ENCODE measurements at regions not wholly inside any gene's neighbourhood (a gene's known extent, or its start where the extent isn't known, plus 50 kb on each side); places are given as distances from the start of the nearest gene placed in this dataset.

DNA sequence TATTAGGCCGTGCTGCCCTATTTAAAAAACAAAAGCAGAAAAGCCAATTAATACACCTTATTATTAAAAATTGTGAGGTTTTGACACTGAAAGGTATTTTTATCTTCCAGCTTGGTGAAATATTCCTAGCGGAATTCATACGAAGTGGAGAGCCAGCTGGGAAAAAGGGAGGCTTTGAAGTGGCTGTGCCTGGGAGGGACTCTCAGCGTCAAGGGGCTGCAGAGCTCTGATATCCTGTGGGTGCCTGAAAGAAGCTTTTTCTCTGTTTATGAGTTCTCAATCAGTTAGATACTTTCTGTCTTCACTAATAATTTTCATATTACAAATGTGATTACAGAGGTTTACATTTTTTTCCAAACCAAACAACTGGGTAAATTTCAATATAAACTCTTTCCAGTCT is 140.2 kb upstream of the MIR17HG start:
- Histone ChIP-seq H3K9ac (ENCODE audit: low read depth in 1 of 2, low read length in 2 of 2) (no peak overlapping the region), H3K9me3 (ENCODE audit: control insufficient read depth in 1 of 2, low read length in 2 of 2) (no peaks in the 10 kb centered on the region), H3K4me3 (ENCODE audit: low read depth in 1 of 2, low read length in 2 of 2) (no peak overlapping the region), H3K4me1 (ENCODE audit: control insufficient read depth in 1 of 2, insufficient read depth in 2 of 2, low read length in 2 of 2) (no peaks in the 10 kb centered on the region), H3K27ac (ENCODE audit: low read depth, low read length) (no peak overlapping the region), H3K36me3 (ENCODE audit: control insufficient read depth in 1 of 2, insufficient read depth in 2 of 2, low read length in 2 of 2) (no peaks in the 10 kb centered on the region), H3K27me3 (ENCODE audit: control insufficient read depth in 1 of 2, insufficient read depth in 2 of 2, low read length in 2 of 2) (no peaks in the 10 kb centered on the region)

GRCh38 chr13:91211510-91211909 is 136.0 kb upstream of the MIR17HG start:
- Histone ChIP-seq H3K27me3 (ENCODE audit: control insufficient read depth in 1 of 2, insufficient read depth in 2 of 2, low read length in 2 of 2) (no peaks in the 10 kb centered on the region), H3K27ac (ENCODE audit: low read depth, low read length) (no peak overlapping the region), H3K4me1 (ENCODE audit: control insufficient read depth in 1 of 2, insufficient read depth in 2 of 2, low read length in 2 of 2) (no peaks in the 10 kb centered on the region), H3K9me3 (ENCODE audit: control insufficient read depth in 1 of 2, low read length in 2 of 2) (no peaks in the 10 kb centered on the region), H3K4me3 (ENCODE audit: low read depth in 1 of 2, low read length in 2 of 2) (no peak overlapping the region), H3K9ac (ENCODE audit: low read depth in 1 of 2, low read length in 2 of 2) (no peak overlapping the region), H3K36me3 (ENCODE audit: control insufficient read depth in 1 of 2, insufficient read depth in 2 of 2, low read length in 2 of 2) (no peaks in the 10 kb centered on the region)

DNA sequence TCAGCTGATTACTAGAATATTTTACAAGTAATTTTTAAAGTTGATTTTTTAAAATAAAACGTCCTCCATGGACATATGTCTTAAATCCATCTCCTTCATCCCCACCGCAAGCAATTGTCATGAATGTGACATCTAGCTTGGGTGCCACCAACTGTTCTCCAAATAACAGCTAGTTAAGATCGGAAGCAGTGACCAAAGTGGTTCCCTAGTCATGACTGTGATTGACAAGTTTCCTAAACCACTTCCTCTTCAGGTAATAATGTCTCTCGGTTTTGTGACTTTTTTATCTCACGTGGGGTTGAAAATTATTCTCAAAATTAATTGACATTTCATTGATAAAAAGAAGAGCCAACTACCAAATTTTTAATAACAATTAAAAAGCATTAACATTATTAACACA is 135.3 kb upstream of the MIR17HG start:
- Histone ChIP-seq H3K9ac (ENCODE audit: low read depth in 1 of 2, low read length in 2 of 2) (no peak overlapping the region), H3K9me3 (ENCODE audit: control insufficient read depth in 1 of 2, low read length in 2 of 2) (no peaks in the 10 kb centered on the region), H3K27ac (ENCODE audit: low read depth, low read length) (no peak overlapping the region), H3K36me3 (ENCODE audit: control insufficient read depth in 1 of 2, insufficient read depth in 2 of 2, low read length in 2 of 2) (no peaks in the 10 kb centered on the region), H3K27me3 (ENCODE audit: control insufficient read depth in 1 of 2, insufficient read depth in 2 of 2, low read length in 2 of 2) (no peaks in the 10 kb centered on the region), H3K4me1 (ENCODE audit: control insufficient read depth in 1 of 2, insufficient read depth in 2 of 2, low read length in 2 of 2) (no peaks in the 10 kb centered on the region), H3K4me3 (ENCODE audit: low read depth in 1 of 2, low read length in 2 of 2) (no peak overlapping the region)

DNA sequence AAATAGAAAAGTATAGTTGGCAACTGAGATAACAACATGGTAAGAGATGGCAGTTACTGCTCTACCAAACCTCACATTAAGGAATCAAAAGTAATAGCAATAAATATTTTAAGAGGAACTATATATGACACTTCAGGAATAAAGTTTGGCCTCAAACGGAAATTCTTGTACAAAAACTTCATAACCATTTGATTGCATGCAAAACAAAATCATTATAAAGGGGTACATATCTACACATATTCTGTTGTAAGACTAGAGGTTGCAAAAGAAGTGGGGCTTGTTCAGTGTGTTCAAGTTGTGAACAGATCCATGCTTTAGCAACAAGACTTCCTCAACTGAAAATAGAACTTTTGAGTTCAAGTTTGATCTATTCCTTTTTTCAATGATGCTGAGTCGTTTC is 133.5 kb upstream of the MIR17HG start:
- H3K27me3 ChIP-seq (ENCODE audit: control insufficient read depth in 1 of 2, insufficient read depth in 2 of 2, low read length in 2 of 2): no peaks in the 10 kb centered on the region
- H3K4me1 ChIP-seq (ENCODE audit: control insufficient read depth in 1 of 2, insufficient read depth in 2 of 2, low read length in 2 of 2): no peaks in the 10 kb centered on the region
- H3K9ac ChIP-seq (ENCODE audit: low read depth in 1 of 2, low read length in 2 of 2): no peak overlapping the region
- H3K9me3 ChIP-seq (ENCODE audit: control insufficient read depth in 1 of 2, low read length in 2 of 2): no peaks in the 10 kb centered on the region
- no peak overlapping the region for H3K27ac ChIP-seq (ENCODE audit: low read depth, low read length)
- H3K4me3 ChIP-seq (ENCODE audit: low read depth in 1 of 2, low read length in 2 of 2): no peak overlapping the region
- H3K36me3 ChIP-seq (ENCODE audit: control insufficient read depth in 1 of 2, insufficient read depth in 2 of 2, low read length in 2 of 2): no peaks in the 10 kb centered on the region

DNA sequence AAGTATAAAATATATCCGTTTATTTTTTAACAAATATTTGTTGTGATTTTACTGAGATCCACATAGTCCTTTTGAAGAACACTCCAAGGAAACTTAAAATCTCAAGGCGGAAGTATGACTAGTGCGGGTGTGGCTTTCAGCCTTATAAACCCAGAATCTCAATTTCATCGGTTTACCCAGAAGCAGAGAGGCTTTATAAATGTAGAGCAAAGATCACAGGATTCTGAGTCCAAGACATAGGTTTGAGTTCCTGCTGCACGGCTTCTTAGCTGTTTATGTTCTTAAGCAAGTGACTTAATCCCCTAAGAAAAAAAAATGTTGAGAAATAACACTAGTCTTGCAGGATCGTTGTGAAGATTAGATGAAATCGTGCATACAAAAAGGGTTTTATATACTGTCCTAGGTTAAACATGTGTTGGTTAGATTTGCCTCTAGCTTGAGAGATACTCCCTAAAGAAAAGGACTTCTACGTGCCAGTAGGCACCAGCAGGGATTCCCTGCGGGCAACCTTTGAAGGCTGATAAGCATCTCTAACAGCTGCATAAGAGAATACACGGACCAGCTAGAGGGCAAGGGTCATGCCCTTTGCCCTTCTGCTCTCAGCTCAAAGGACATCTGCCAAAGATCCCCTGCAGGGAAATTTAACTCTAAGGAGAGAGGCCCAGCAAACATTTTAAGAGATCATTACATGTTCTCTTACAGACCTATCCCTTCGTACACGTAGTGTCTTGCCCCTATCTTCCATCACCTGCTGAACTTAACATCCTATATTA is 130.4 kb upstream of the MIR17HG start:
- Histone ChIP-seq H3K9ac (ENCODE audit: low read depth in 1 of 2, low read length in 2 of 2) (no peak overlapping the region), H3K27ac (ENCODE audit: low read depth, low read length) (no peak overlapping the region), H3K27me3 (ENCODE audit: control insufficient read depth in 1 of 2, insufficient read depth in 2 of 2, low read length in 2 of 2) (no peaks in the 10 kb centered on the region), H3K9me3 (ENCODE audit: control insufficient read depth in 1 of 2, low read length in 2 of 2) (no peaks in the 10 kb centered on the region), H3K4me1 (ENCODE audit: control insufficient read depth in 1 of 2, insufficient read depth in 2 of 2, low read length in 2 of 2) (no peaks in the 10 kb centered on the region), H3K4me3 (ENCODE audit: low read depth in 1 of 2, low read length in 2 of 2) (no peak overlapping the region), H3K36me3 (ENCODE audit: control insufficient read depth in 1 of 2, insufficient read depth in 2 of 2, low read length in 2 of 2) (no peaks in the 10 kb centered on the region)

DNA sequence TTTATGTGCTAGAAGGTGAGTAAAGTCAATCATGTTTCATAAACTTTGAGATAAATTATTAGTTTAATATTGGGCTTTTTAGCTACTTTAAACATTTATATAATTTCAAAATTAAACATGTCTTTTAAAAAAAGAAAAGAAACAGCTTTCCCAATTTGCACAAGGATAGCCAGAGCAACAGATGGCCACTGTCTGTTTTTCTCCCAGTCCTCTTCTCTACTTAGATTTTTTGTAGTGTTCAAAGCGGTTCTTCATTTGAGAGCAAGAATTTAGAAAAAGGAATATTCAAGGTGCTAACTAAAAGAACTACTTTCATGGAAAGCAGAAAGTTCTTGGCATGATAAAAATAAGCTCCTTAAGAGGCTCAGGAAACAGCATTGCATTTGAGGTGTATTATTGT is 128.3 kb upstream of the MIR17HG start:
- H3K4me3 ChIP-seq (ENCODE audit: low read depth in 1 of 2, low read length in 2 of 2): no peak overlapping the region
- H3K27me3 ChIP-seq (ENCODE audit: control insufficient read depth in 1 of 2, insufficient read depth in 2 of 2, low read length in 2 of 2): no peaks in the 10 kb centered on the region
- H3K36me3 ChIP-seq (ENCODE audit: control insufficient read depth in 1 of 2, insufficient read depth in 2 of 2, low read length in 2 of 2): no peaks in the 10 kb centered on the region
- no peak overlapping the region for H3K27ac ChIP-seq (ENCODE audit: low read depth, low read length)
- no peaks in the 10 kb centered on the region for H3K9me3 ChIP-seq (ENCODE audit: control insufficient read depth in 1 of 2, low read length in 2 of 2)
- H3K9ac ChIP-seq (ENCODE audit: low read depth in 1 of 2, low read length in 2 of 2): no peak overlapping the region
- H3K4me1 ChIP-seq (ENCODE audit: control insufficient read depth in 1 of 2, insufficient read depth in 2 of 2, low read length in 2 of 2): no peaks in the 10 kb centered on the region

GRCh38 chr13:91220872-91221271 is 126.6 kb upstream of the MIR17HG start:
- Histone ChIP-seq H3K27ac (ENCODE audit: low read depth, low read length) (no peak overlapping the region), H3K27me3 (ENCODE audit: control insufficient read depth in 1 of 2, insufficient read depth in 2 of 2, low read length in 2 of 2) (no peaks in the 10 kb centered on the region), H3K4me3 (ENCODE audit: low read depth in 1 of 2, low read length in 2 of 2) (no peak overlapping the region), H3K36me3 (ENCODE audit: control insufficient read depth in 1 of 2, insufficient read depth in 2 of 2, low read length in 2 of 2) (no peaks in the 10 kb centered on the region), H3K9ac (ENCODE audit: low read depth in 1 of 2, low read length in 2 of 2) (no peak overlapping the region), H3K9me3 (ENCODE audit: control insufficient read depth in 1 of 2, low read length in 2 of 2) (no peaks in the 10 kb centered on the region), H3K4me1 (ENCODE audit: control insufficient read depth in 1 of 2, insufficient read depth in 2 of 2, low read length in 2 of 2) (no peaks in the 10 kb centered on the region)

DNA sequence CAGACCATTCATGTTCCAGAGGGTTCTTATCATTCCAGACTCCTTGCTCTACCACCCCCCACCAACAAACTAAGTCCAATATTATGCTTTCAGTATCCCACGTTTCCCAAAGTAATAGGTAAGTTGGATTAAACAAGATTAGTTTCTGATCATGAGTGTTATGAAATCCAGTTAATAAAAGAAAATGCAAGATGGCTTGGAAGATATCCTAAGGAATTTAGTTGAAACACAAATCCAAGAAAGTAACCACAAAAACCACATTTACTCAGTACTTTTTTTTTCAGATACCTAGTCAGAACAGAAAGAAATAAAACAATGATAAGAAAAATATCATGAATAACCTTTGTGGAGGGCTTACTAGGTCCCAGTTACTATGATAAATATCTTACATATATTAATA is 119.4 kb upstream of the MIR17HG start:
- H3K9ac ChIP-seq (ENCODE audit: low read depth in 1 of 2, low read length in 2 of 2): no peak overlapping the region
- no peak overlapping the region for H3K4me3 ChIP-seq (ENCODE audit: low read depth in 1 of 2, low read length in 2 of 2)

DNA sequence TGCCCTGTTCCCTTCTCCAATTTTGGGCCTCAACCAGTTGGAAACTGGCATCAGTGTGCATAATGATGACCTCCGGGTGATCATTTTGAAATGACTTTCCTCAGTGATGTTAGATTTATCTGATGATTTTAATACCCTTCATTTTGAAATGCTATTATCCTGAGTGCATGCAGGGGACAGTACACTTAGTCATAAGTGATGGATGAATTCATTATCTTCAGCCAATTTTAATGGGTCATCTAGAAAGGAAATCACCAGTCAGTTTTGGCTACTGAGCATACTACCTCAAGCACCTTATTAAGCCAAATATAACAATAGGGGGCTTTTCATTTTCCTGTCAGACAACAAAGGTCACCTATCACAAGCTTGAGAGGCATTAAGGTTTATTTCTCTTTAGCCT is 118.5 kb upstream of the MIR17HG start:
- Histone ChIP-seq H3K4me1 (ENCODE audit: control insufficient read depth in 1 of 2, insufficient read depth in 2 of 2, low read length in 2 of 2) (no peaks in the 10 kb centered on the region), H3K9ac (ENCODE audit: low read depth in 1 of 2, low read length in 2 of 2) (no peak overlapping the region), H3K9me3 (ENCODE audit: control insufficient read depth in 1 of 2, low read length in 2 of 2) (no peaks in the 10 kb centered on the region), H3K4me3 (ENCODE audit: low read depth in 1 of 2, low read length in 2 of 2) (no peak overlapping the region), H3K27me3 (ENCODE audit: control insufficient read depth in 1 of 2, insufficient read depth in 2 of 2, low read length in 2 of 2) (no peaks in the 10 kb centered on the region), H3K27ac (ENCODE audit: low read depth, low read length) (no peak overlapping the region), H3K36me3 (ENCODE audit: control insufficient read depth in 1 of 2, insufficient read depth in 2 of 2, low read length in 2 of 2) (no peaks in the 10 kb centered on the region)

More for the DNA sequence above, 119.4 kb upstream of the MIR17HG start:
- no peak overlapping the region for H3K27ac ChIP-seq (ENCODE audit: low read depth, low read length)
- no peaks in the 10 kb centered on the region for H3K27me3 ChIP-seq (ENCODE audit: control insufficient read depth in 1 of 2, insufficient read depth in 2 of 2, low read length in 2 of 2)
- H3K4me1 ChIP-seq (ENCODE audit: control insufficient read depth in 1 of 2, insufficient read depth in 2 of 2, low read length in 2 of 2): no peaks in the 10 kb centered on the region
- no peaks in the 10 kb centered on the region for H3K9me3 ChIP-seq (ENCODE audit: control insufficient read depth in 1 of 2, low read length in 2 of 2)
- no peaks in the 10 kb centered on the region for H3K36me3 ChIP-seq (ENCODE audit: control insufficient read depth in 1 of 2, insufficient read depth in 2 of 2, low read length in 2 of 2)

DNA sequence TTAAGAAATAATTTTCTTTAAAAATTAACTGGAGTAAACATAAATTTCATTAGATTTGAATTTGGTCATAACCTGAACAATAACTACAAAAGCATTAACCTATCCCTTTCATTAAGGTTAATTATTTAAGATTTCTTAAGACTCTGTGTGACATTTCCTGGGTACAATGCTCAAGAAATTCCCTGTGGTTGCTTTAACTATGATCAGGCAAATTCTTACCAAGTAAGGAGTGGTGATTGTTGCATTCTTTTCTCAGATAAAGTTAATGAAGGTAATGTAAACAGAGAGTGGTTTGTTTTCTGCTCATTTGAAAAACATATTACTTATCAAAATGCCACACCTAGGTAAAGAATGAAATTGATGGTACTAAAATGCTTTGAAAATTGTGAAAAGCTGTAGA is 114.8 kb upstream of the MIR17HG start:
- no peak overlapping the region for H3K4me3 ChIP-seq (ENCODE audit: low read depth in 1 of 2, low read length in 2 of 2)
- no peaks in the 10 kb centered on the region for H3K36me3 ChIP-seq (ENCODE audit: control insufficient read depth in 1 of 2, insufficient read depth in 2 of 2, low read length in 2 of 2)
- no peaks in the 10 kb centered on the region for H3K9me3 ChIP-seq (ENCODE audit: control insufficient read depth in 1 of 2, low read length in 2 of 2)
- H3K4me1 ChIP-seq (ENCODE audit: control insufficient read depth in 1 of 2, insufficient read depth in 2 of 2, low read length in 2 of 2): no peaks in the 10 kb centered on the region
- no peak overlapping the region for H3K9ac ChIP-seq (ENCODE audit: low read depth in 1 of 2, low read length in 2 of 2)
- no peak overlapping the region for H3K27ac ChIP-seq (ENCODE audit: low read depth, low read length)
- no peaks in the 10 kb centered on the region for H3K27me3 ChIP-seq (ENCODE audit: control insufficient read depth in 1 of 2, insufficient read depth in 2 of 2, low read length in 2 of 2)

GRCh38 chr13:91233291-91233690 is 114.2 kb upstream of the MIR17HG start:
- Histone ChIP-seq H3K9me3 (ENCODE audit: control insufficient read depth in 1 of 2, low read length in 2 of 2) (no peaks in the 10 kb centered on the region), H3K4me3 (ENCODE audit: low read depth in 1 of 2, low read length in 2 of 2) (no peak overlapping the region)

More at GRCh38 chr13:91233291-91233690, 114.2 kb upstream of the MIR17HG start:
- Histone ChIP-seq H3K4me1 (ENCODE audit: control insufficient read depth in 1 of 2, insufficient read depth in 2 of 2, low read length in 2 of 2) (no peaks in the 10 kb centered on the region), H3K27me3 (ENCODE audit: control insufficient read depth in 1 of 2, insufficient read depth in 2 of 2, low read length in 2 of 2) (no peaks in the 10 kb centered on the region), H3K27ac (ENCODE audit: low read depth, low read length) (no peak overlapping the region), H3K9ac (ENCODE audit: low read depth in 1 of 2, low read length in 2 of 2) (no peak overlapping the region), H3K36me3 (ENCODE audit: control insufficient read depth in 1 of 2, insufficient read depth in 2 of 2, low read length in 2 of 2) (no peaks in the 10 kb centered on the region)
